ENCODE measurements at regions not wholly inside any gene's neighbourhood (a gene's known extent, or its start where the extent isn't known, plus 50 kb on each side); places are given as distances from the start of the nearest gene placed in this dataset.

DNA sequence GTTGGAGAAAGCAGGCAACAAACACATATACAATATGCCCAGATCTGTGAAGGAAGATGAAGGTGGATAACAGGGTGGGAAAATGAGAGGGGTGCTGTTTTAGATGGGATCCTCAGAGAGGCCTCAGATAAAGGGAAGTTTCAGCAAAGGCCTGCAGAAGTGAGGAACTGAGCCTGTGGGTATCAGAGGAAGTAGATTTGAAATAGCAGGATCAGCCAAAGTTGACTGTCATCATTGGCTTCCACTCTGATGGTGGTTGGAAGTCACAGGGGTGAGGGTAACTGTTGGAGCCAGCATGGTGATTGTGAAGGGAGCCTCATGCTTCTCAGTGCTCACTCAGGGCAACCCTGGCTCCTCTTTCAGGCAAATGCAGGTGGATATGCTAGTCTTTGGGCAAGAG lies 607.2 kb upstream of the CLINT1 start:
- TF ChIP-seq EZH2 (IDR thresholded peaks at IDR 0.05; ENCODE audit: low read length, unreplicated experiment), result no peak
- TF ChIP-seq, protein P1, sequence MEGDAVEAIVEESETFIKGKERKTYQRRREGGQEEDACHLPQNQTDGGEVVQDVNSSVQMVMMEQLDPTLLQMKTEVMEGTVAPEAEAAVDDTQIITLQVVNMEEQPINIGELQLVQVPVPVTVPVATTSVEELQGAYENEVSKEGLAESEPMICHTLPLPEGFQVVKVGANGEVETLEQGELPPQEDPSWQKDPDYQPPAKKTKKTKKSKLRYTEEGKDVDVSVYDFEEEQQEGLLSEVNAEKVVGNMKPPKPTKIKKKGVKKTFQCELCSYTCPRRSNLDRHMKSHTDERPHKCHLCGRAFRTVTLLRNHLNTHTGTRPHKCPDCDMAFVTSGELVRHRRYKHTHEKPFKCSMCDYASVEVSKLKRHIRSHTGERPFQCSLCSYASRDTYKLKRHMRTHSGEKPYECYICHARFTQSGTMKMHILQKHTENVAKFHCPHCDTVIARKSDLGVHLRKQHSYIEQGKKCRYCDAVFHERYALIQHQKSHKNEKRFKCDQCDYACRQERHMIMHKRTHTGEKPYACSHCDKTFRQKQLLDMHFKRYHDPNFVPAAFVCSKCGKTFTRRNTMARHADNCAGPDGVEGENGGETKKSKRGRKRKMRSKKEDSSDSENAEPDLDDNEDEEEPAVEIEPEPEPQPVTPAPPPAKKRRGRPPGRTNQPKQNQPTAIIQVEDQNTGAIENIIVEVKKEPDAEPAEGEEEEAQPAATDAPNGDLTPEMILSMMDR (conservative IDR thresholded peaks at IDR 0.05; ENCODE audit: low read depth, low read length), result no peak

All from PC-3 (cell line).